Panc1 (cell line): ENCODE measurements at regions not wholly inside any gene's neighbourhood (a gene's known extent, or its start where the extent isn't known, plus 50 kb on each side); places are given as distances from the start of the nearest gene placed in this dataset.

Experiments used
- POLR2AphosphoS5 ChIP-seq: IDR thresholded peaks from 2 replicates; pipeline ENCODE4 v1.6.1; 2012; ENCODE audit warnings: mild to moderate bottlenecking, low read depth, low read length, moderate library complexity
- SIN3A ChIP-seq: IDR thresholded peaks from 2 replicates; pipeline ENCODE4 v1.6.1; 2012; ENCODE audit warnings: low read depth, mild to moderate bottlenecking, low read length, moderate library complexity, borderline replicate concordance; ENCODE audit not compliant: insufficient read depth
- TCF7L2 ChIP-seq: IDR thresholded peaks from 2 replicates; pipeline ENCODE4 v1.6.1; 2011; ENCODE audit warnings: mild to moderate bottlenecking, low read depth, low read length, inconsistent platforms
- TF ChIP-seq, protein P1 (sequence below): fragments of 450-650 bp; IDR thresholded peaks from 2 replicates; pipeline ENCODE4 v1.5.1; 2017; ENCODE audit warnings: mild to moderate bottlenecking
- TF ChIP-seq, protein P2 (sequence below), 2 experiments: IDR thresholded peaks; 2 replicates each; pipeline ENCODE4 v1.6.1; 2011 to 2012; ENCODE audit warnings: low read depth in 2 of 2, control low read depth in 1 of 2, low read length in 1 of 2, mild to moderate bottlenecking in 1 of 2, moderate library complexity in 1 of 2; ENCODE audit not compliant: insufficient read depth in 1 of 2

DNA sequence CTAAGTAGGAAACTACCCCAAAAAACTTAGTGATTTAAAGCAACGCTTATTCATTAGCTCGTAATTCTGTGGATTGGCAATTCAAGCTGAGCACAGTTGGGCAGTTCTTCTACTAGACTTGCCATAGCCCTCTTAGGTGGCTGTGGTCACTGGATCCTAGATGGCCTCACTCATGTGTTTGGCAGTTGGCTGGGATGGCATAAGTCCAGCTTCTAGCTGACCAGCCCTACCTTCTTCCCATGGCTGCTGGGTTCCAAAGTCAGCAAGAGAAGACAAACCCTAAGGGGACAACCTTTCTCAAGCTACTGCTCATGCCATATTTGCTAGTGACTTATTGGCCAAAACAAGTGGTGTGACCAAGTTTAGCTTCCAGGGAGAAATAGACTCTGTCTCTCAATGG, 95.3 kb downstream of the COPS8 start:
- TF ChIP-seq, protein P1, sequence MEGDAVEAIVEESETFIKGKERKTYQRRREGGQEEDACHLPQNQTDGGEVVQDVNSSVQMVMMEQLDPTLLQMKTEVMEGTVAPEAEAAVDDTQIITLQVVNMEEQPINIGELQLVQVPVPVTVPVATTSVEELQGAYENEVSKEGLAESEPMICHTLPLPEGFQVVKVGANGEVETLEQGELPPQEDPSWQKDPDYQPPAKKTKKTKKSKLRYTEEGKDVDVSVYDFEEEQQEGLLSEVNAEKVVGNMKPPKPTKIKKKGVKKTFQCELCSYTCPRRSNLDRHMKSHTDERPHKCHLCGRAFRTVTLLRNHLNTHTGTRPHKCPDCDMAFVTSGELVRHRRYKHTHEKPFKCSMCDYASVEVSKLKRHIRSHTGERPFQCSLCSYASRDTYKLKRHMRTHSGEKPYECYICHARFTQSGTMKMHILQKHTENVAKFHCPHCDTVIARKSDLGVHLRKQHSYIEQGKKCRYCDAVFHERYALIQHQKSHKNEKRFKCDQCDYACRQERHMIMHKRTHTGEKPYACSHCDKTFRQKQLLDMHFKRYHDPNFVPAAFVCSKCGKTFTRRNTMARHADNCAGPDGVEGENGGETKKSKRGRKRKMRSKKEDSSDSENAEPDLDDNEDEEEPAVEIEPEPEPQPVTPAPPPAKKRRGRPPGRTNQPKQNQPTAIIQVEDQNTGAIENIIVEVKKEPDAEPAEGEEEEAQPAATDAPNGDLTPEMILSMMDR, result no peak
- no peak for TF ChIP-seq TCF7L2
- TF ChIP-seq POLR2AphosphoS5, result no peak
- TF ChIP-seq SIN3A, result no peak
- TF ChIP-seq, protein P2, sequence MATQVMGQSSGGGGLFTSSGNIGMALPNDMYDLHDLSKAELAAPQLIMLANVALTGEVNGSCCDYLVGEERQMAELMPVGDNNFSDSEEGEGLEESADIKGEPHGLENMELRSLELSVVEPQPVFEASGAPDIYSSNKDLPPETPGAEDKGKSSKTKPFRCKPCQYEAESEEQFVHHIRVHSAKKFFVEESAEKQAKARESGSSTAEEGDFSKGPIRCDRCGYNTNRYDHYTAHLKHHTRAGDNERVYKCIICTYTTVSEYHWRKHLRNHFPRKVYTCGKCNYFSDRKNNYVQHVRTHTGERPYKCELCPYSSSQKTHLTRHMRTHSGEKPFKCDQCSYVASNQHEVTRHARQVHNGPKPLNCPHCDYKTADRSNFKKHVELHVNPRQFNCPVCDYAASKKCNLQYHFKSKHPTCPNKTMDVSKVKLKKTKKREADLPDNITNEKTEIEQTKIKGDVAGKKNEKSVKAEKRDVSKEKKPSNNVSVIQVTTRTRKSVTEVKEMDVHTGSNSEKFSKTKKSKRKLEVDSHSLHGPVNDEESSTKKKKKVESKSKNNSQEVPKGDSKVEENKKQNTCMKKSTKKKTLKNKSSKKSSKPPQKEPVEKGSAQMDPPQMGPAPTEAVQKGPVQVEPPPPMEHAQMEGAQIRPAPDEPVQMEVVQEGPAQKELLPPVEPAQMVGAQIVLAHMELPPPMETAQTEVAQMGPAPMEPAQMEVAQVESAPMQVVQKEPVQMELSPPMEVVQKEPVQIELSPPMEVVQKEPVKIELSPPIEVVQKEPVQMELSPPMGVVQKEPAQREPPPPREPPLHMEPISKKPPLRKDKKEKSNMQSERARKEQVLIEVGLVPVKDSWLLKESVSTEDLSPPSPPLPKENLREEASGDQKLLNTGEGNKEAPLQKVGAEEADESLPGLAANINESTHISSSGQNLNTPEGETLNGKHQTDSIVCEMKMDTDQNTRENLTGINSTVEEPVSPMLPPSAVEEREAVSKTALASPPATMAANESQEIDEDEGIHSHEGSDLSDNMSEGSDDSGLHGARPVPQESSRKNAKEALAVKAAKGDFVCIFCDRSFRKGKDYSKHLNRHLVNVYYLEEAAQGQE (IDR thresholded peaks at IDR 0.05; ENCODE audit: insufficient read depth in 1 of 2, low read depth in 2 of 2, low read length in 1 of 2), result no peak
